RWPE2 (cell line): ENCODE measurements at regions not wholly inside any gene's neighbourhood (a gene's known extent, or its start where the extent isn't known, plus 50 kb on each side); places are given as distances from the start of the nearest gene placed in this dataset.

ENCODE experiments used
- ATAC-seq: fragments of 200-7000 bp; cut with Tn5 transposase; 3 replicates; pipeline ENCODE4 v1.9.1; 2021; ENCODE audit warnings: low read depth
- DNase-seq: peaks from one replicate; pipeline ENCODE4 v3.0.0-alpha.2; 2020; ENCODE audit warnings: low spot score
- H3K27ac ChIP-seq: fragments of 450-650 bp; 2 replicates; pipeline ENCODE4 v1.5.1; 2017; ENCODE audit warnings: mild to moderate bottlenecking; ENCODE audit not compliant: poor library complexity, severe bottlenecking
- H3K27me3 ChIP-seq: fragments of 250-450 bp; sonication (Bioruptor Pico); 2 replicates; pipeline ENCODE4 v1.5.1; 2021; ENCODE audit warnings: mild to moderate bottlenecking, moderate library complexity; ENCODE audit not compliant: insufficient read depth, poor library complexity, severe bottlenecking
- H3K36me3 ChIP-seq: fragments of 250-450 bp; sonication (Bioruptor Pico); 2 replicates; pipeline ENCODE4 v1.5.1; 2020; ENCODE audit warnings: low read depth, mild to moderate bottlenecking, moderate library complexity
- H3K4me1 ChIP-seq: fragments of 250-450 bp; sonication (Bioruptor Pico); 2 replicates; pipeline ENCODE4 v1.5.1; 2021; ENCODE audit warnings: mild to moderate bottlenecking, moderate library complexity; ENCODE audit not compliant: insufficient read depth, poor library complexity, severe bottlenecking
- H3K4me3 ChIP-seq: fragments of 250-450 bp; sonication (Bioruptor Pico); 2 replicates; pipeline ENCODE4 v1.5.1; 2021; ENCODE audit warnings: mild to moderate bottlenecking, moderate library complexity; ENCODE audit not compliant: severe bottlenecking
- H3K9me3 ChIP-seq: fragments of 250-450 bp; sonication (Bioruptor Pico); 2 replicates; pipeline ENCODE4 v1.5.1; 2021; ENCODE audit warnings: mild to moderate bottlenecking, moderate library complexity; ENCODE audit not compliant: severe bottlenecking
- CTCF ChIP-seq: fragments of 450-650 bp; IDR thresholded peaks from one replicate; pipeline ENCODE4 v1.5.1; 2017; ENCODE audit warnings: mild to moderate bottlenecking, moderate library complexity; ENCODE audit not compliant: poor library complexity, severe bottlenecking

- H3K36me3 ChIP-seq, result no peaks in the 10 kb centered on the region
- no peak overlapping the region for H3K4me3 ChIP-seq
- DNase-seq (no peak), ATAC-seq (no peak)
- no peak for TF ChIP-seq CTCF
- no peaks in the 10 kb centered on the region for H3K9me3 ChIP-seq
- H3K4me1 ChIP-seq, result no peaks in the 10 kb centered on the region
- H3K27me3 ChIP-seq, result no peaks in the 10 kb centered on the region
- H3K27ac ChIP-seq, result no peak overlapping the region
These were observed 60.3 kb upstream of the ANO3 start for GRCh38 chr11:26271666-26272065.

DNA sequence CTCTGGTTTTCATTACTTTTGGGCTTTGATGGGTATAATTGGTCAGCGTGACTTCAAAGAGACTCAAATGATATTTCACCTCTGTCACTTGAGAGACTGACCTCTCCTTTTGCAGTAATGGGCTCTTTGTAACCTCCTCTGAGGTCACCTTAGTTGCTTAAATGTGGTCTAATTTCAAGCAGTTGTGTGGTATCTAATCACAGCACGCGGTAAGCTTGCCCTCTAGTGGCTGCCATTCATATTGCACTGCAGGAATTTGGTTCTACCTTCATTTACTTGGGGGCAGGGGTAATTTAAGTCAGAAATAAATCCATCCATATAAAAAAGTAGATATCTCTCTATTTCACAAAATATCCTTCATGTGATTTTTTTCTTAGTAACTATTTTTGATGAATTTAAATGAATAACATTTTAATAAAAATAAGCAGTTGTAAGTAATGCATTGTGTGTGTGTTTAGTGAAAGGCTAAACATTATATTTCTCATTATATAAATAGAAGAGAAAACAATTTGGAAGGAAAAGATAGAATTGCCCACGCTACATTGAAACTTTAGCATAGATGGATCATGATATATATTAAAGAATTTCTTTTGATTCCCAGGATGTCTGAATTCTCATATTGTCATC is 55.0 kb upstream of the ANO3 start:
- no peak for DNase-seq
- peak; percentile 70 for ATAC-seq
- H3K27ac ChIP-seq, result no peak overlapping the region
- H3K27me3 ChIP-seq, result no peaks in the 10 kb centered on the region
- no peaks in the 10 kb centered on the region for H3K36me3 ChIP-seq
- H3K4me3 ChIP-seq, result no peak overlapping the region
- no peaks in the 10 kb centered on the region for H3K9me3 ChIP-seq
- peak; percentile 99 for TF ChIP-seq CTCF
- H3K4me1 ChIP-seq, result no peaks in the 10 kb centered on the region

GRCh38 chr11:26278354-26278753 is 53.6 kb upstream of the ANO3 start:
- no peak for TF ChIP-seq CTCF
- ATAC-seq (no peak), DNase-seq (no peak)
- no peaks in the 10 kb centered on the region for H3K4me1 ChIP-seq
- no peaks in the 10 kb centered on the region for H3K9me3 ChIP-seq
- H3K4me3 ChIP-seq, result no peak overlapping the region
- no peaks in the 10 kb centered on the region for H3K27me3 ChIP-seq
- no peaks in the 10 kb centered on the region for H3K36me3 ChIP-seq
- H3K27ac ChIP-seq, result no peak overlapping the region
